IPS DF 6.9 (cell line): ENCODE measurements at regions not wholly inside any gene's neighbourhood (a gene's known extent, or its start where the extent isn't known, plus 50 kb on each side); places are given as distances from the start of the nearest gene placed in this dataset.

Experiments used
- DNase-seq: peaks from one replicate; pipeline ENCODE4 v3.0.0-alpha.2; 2013; ENCODE audit warnings: low read depth, low spot score
- H3K27ac ChIP-seq: one replicate; pipeline ENCODE4 v1.5.1; 2013; ENCODE audit warnings: low read length, control low read depth
- H3K27me3 ChIP-seq: 2 replicates; pipeline ENCODE4 v1.6.1; 2013; ENCODE audit warnings: mild to moderate bottlenecking, low read length; ENCODE audit not compliant: control insufficient read depth, insufficient read depth
- H3K36me3 ChIP-seq: 2 replicates; pipeline ENCODE4 v1.6.1; 2013; ENCODE audit warnings: low read length; ENCODE audit not compliant: control insufficient read depth, insufficient read depth
- H3K4me1 ChIP-seq: 2 replicates; pipeline ENCODE4 v1.6.1; 2013; ENCODE audit warnings: low read length; ENCODE audit not compliant: control insufficient read depth, insufficient read depth
- H3K4me3 ChIP-seq: 2 replicates; pipeline ENCODE4 v1.5.1; 2013; ENCODE audit warnings: mild to moderate bottlenecking, low read length
- H3K9me3 ChIP-seq: 2 replicates; pipeline ENCODE4 v1.6.1; 2013; ENCODE audit warnings: low read length, inconsistent platforms; ENCODE audit not compliant: control insufficient read depth, insufficient read depth
- WGBS: extraction: QIAGEN DNeasy Blood & Tissue Kit; methylation state at CpG from one replicate; pipeline ENCODE4 v1.1.7; 2013; ENCODE audit warnings: mixed read lengths, missing lambda C conversion rate; ENCODE audit not compliant: insufficient read length, insufficient coverage; 5-methylcytosine and 5-hydroxymethylcytosine counted together

DNA sequence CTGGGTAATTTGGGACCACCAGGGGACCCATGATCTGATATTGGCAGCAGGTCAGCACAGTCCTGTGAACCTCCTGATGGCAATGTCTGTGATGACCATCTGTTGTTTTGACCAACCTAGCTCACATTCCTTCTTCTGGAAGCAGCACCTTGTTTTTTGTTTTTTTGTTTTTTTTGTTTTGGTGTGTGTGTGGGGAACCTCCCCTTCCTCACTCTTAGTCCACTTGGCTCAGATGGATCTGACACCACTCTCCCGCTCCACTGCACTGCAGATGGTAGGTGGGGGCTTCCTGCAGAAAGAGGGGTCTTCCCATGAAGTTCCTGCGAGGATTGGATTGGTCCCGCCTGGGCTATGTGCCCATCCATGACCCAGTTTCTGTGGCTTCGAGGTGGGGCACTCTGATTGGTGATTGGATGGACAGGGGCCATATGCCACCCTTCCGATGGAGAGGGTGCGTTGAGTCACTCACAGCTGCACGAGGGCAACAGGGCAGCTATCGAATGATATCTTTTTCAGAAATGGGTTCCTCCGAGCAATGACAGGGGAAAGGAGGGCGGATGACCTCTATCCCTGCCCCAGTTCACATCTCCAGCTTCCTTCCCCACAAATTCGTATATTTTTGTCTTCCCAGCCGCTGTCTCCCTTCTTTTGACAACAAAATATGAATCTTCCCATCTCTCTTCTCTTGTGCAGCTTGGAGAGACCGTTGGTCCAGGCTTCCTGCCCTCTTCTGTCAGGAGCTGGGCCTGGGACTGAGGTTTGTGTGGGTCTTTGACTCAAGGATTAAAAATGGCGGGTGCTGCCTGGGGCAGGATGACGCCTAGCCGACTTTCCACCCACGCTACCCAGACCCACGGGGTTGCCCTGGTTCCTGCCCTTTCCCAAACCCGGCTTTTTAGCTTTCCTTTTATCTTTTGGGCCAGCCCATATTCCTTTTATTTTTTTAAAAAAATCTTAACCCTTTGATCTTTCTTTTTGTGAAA is 132.1 kb upstream of the KCNG1 start:
- H3K36me3 ChIP-seq, result no peaks in the 10 kb centered on the region
- WGBS, result no CpG with 5 or more reads among the region's 19 CpGs
- no peaks in the 10 kb centered on the region; the same call in 1 of the 2 replicates for H3K27me3 ChIP-seq
- H3K9me3 ChIP-seq, result no peaks in the 10 kb centered on the region
- H3K4me1 ChIP-seq, result no peaks in the 10 kb centered on the region
- H3K4me3 ChIP-seq, result no peak overlapping the region
- no peak overlapping the region for H3K27ac ChIP-seq
- no peak for DNase-seq

DNA sequence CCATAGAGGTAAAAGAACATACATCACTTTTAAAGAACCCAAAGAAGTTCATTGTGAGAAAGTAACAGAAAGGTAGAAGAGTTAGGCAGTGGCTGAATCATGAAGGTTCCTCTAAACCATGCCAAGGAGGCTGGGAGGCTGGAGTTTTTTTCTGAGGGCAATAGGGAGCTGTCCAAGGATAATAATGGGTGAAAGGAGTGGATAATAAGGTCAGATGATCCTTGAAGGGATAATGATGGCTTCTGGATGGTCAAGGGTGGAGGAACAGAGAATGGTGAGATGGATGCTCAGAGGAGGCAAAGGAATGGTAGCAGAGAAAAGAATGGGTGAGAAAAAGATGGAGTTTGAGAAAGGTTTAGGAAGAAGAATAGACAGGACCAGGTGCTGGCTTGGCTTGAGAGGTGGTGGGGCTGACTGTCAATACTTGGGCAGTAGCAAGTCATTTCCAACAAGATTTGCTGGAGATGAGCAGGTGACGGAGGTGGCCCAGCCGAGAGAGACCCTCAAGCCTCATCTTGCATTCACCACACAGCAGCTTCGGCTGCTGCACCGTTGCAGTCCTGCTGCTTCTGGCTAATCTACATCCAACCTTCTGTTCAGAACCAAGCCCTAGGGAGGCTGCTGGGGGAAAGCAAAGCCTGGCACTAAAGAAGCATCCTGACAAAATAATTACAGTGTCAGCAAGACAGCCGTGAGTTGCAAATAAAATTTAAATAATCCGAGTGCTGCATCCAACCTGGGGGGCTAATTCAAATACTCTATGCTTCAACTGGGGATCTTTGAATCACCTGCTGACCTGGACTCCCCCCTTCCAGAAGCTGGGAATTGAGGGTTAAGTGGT is 131.2 kb upstream of the KCNG1 start:
- Histone ChIP-seq H3K27me3 (no peaks in the 10 kb centered on the region; the same call in 1 of the 2 replicates), H3K4me1 (no peaks in the 10 kb centered on the region), H3K36me3 (no peaks in the 10 kb centered on the region), H3K4me3 (no peak overlapping the region), H3K27ac (no peak overlapping the region), H3K9me3 (no peaks in the 10 kb centered on the region)
- WGBS, result no CpG with 5 or more reads among the region's 6 CpGs
- DNase-seq, result no peak

GRCh38 chr20:51148941-51149340 is 126.0 kb upstream of the KCNG1 start:
- WGBS, result no CpG with 5 or more reads among the region's 2 CpGs
- Histone ChIP-seq H3K4me3 (no peak overlapping the region), H3K36me3 (no peaks in the 10 kb centered on the region), H3K27me3 (no peaks in the 10 kb centered on the region), H3K9me3 (no peaks in the 10 kb centered on the region; the same call in 1 of the 2 replicates), H3K4me1 (no peaks in the 10 kb centered on the region), H3K27ac (no peak overlapping the region)
- DNase-seq, result no peak

- H3K27ac ChIP-seq, result no peak overlapping the region
- no peaks in the 10 kb centered on the region for H3K27me3 ChIP-seq
Measured at GRCh38 chr20:51144476-51144875, 121.6 kb upstream of the KCNG1 start.

GRCh38 chr20:51143652-51144051 is 120.7 kb upstream of the KCNG1 start:
- Histone ChIP-seq H3K36me3 (no peaks in the 10 kb centered on the region), H3K27me3 (no peaks in the 10 kb centered on the region), H3K4me1 (no peaks in the 10 kb centered on the region), H3K9me3 (no peaks in the 10 kb centered on the region; the same call in 1 of the 2 replicates), H3K27ac (no peak overlapping the region), H3K4me3 (no peak overlapping the region)
- DNase-seq, result no peak
- WGBS, result no CpG with 5 or more reads among the region's 2 CpGs

More at GRCh38 chr20:51144476-51144875, 121.6 kb upstream of the KCNG1 start:
- WGBS, result no CpG with 5 or more reads among the region's 5 CpGs
- H3K36me3 ChIP-seq, result no peaks in the 10 kb centered on the region
- H3K4me3 ChIP-seq, result no peak overlapping the region
- no peak for DNase-seq
- no peaks in the 10 kb centered on the region for H3K4me1 ChIP-seq
- H3K9me3 ChIP-seq, result no peaks in the 10 kb centered on the region; the same call in 1 of the 2 replicates

DNA sequence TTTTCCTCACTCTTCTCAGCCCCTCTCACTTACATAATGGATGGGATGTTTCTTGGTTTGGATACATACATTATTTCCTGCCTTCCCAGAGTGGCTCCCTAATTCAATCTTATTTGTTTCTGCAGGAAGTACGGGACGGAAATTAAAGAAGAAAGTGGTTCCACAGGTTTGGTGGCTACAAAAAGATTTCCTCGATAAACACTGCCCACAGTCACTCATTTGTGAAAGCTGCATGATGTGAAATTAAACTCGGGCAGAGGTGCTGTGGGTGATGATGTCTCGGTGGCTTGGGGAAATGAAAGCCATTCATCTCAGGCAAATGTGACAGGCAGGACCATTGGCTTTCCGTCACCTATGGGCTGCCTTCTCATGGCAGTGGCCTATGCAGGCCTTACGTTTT is 119.5 kb upstream of the KCNG1 start:
- no peaks in the 10 kb centered on the region for H3K36me3 ChIP-seq
- DNase-seq, result no peak
- H3K4me3 ChIP-seq, result no peak overlapping the region
- WGBS, result no CpG with 5 or more reads among the region's 7 CpGs
- H3K9me3 ChIP-seq, result no peaks in the 10 kb centered on the region; the same call in 1 of the 2 replicates
- H3K27ac ChIP-seq, result no peak overlapping the region
- no peaks in the 10 kb centered on the region for H3K4me1 ChIP-seq
- no peaks in the 10 kb centered on the region for H3K27me3 ChIP-seq

- WGBS, result no CpG with 5 or more reads among the region's 7 CpGs
- Histone ChIP-seq H3K27ac (no peak overlapping the region), H3K36me3 (no peaks in the 10 kb centered on the region), H3K27me3 (no peaks in the 10 kb centered on the region), H3K4me1 (no peaks in the 10 kb centered on the region), H3K9me3 (no peaks in the 10 kb centered on the region; the same call in 1 of the 2 replicates), H3K4me3 (no peak overlapping the region)
- DNase-seq, result no peak
Measured at GRCh38 chr20:51140671-51141070, 117.8 kb upstream of the KCNG1 start.

- H3K36me3 ChIP-seq, result no peaks in the 10 kb centered on the region
- no peak overlapping the region for H3K4me3 ChIP-seq
- no peak for DNase-seq
- H3K27me3 ChIP-seq, result no peaks in the 10 kb centered on the region
- WGBS, result no CpG with 5 or more reads among the region's 3 CpGs
- no peak overlapping the region for H3K27ac ChIP-seq
- no peaks in the 10 kb centered on the region for H3K9me3 ChIP-seq
- H3K4me1 ChIP-seq, result no peaks in the 10 kb centered on the region
Measured at GRCh38 chr20:51139891-51140290, 117.0 kb upstream of the KCNG1 start.

DNA sequence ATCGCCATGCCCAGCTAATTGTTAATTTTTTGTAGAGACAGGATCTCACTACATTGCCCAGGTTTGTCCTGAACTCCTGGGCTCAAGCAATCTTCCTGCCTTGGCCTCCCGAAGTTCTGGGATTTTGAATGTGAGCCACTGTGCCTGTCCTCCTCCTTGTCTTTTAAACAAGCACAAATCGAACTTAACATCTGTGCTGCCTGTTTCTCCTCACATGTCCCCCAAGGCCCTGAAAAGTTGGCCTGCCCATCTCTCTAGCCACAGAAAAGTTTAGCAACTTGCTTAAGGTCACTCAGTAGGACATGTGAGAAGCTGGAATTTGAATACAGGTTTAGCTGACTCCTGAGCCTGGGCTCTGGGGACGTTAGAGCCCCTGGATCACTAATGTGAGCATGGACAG is 115.7 kb upstream of the KCNG1 start:
- no peaks in the 10 kb centered on the region for H3K9me3 ChIP-seq
- WGBS, result no CpG with 5 or more reads among the region's 4 CpGs
- H3K27me3 ChIP-seq, result no peaks in the 10 kb centered on the region
- H3K27ac ChIP-seq, result no peak overlapping the region
- H3K4me3 ChIP-seq, result no peak overlapping the region
- no peaks in the 10 kb centered on the region for H3K36me3 ChIP-seq
- no peak for DNase-seq
- no peaks in the 10 kb centered on the region for H3K4me1 ChIP-seq

DNA sequence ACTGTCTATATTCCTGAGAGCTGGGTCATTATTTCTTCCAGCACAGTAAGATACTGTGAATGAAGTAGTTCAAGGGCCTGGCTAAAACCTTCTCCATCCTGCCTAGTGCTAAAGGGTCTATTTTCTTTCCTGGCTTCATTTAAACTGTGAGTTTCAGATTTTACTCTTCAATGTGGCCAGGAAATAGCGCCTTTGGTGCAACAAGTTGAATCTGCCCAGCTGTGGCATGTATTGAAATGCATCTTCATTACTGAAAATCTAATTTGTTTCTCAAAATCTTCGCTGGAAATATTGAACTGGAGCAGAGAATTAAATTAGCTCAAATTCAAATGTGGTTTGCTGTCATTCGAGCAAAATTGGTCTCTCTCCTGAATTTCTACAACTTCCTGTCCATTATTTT is 114.6 kb upstream of the KCNG1 start:
- Histone ChIP-seq H3K4me1 (no peaks in the 10 kb centered on the region), H3K4me3 (no peak overlapping the region), H3K9me3 (no peaks in the 10 kb centered on the region), H3K27ac (no peak overlapping the region), H3K27me3 (no peaks in the 10 kb centered on the region), H3K36me3 (no peaks in the 10 kb centered on the region)
- DNase-seq, result no peak
- no CpG with 5 or more reads among the region's 3 CpGs for WGBS
